H1 (cell line): ENCODE measurements at regions not wholly inside any gene's neighbourhood (a gene's known extent, or its start where the extent isn't known, plus 50 kb on each side); places are given as distances from the start of the nearest gene placed in this dataset.

Experiments
- CTCF ChIA-PET: fragments of 300-600 bp; sonication (Branson Sonifier 250); formaldehyde crosslinking; loops from one replicate; lab custom pipeline; 2021; ENCODE audit not compliant: partially characterized antibody; lab: Charles Lee
- POLR2A ChIA-PET: fragments of 300-600 bp; sonication (Branson Sonifier 250); formaldehyde crosslinking; loops from one replicate; lab custom pipeline; 2021; ENCODE audit warnings: inconsistent platforms; ENCODE audit not compliant: partially characterized antibody; lab: Charles Lee
- DNase-seq, 2 experiments: peaks; one replicate each; pipeline versions ENCODE4 v3.0.0 to v3.0.0-alpha.2; 2010 to 2022; ENCODE audit warnings: low spot score in 2 of 2, low read depth in 1 of 2, mixed read lengths in 1 of 2
- FAIRE-seq: peaks from 2 replicates; lab custom pipeline; 2011; peaks lifted over from hg19 to GRCh38; lab: Jason Lieb, UNC
- H2AFZ ChIP-seq: 2 replicates; pipeline ENCODE4 v1.8.1; 2012; ENCODE audit warnings: low read length, inconsistent platforms
- H2AK5ac ChIP-seq: 2 replicates; pipeline ENCODE4 v1.6.1; 2013; ENCODE audit warnings: low read depth, low read length
- H2BK120ac ChIP-seq: replicated peaks from 2 replicates; pipeline ENCODE3; 2013; ENCODE audit warnings: low read depth, low read length, inconsistent platforms
- H2BK12ac ChIP-seq: 2 replicates; pipeline ENCODE4 v1.6.1; 2013; ENCODE audit warnings: low read depth, low read length
- H2BK15ac ChIP-seq: 2 replicates; pipeline ENCODE4 v1.6.1; 2013; ENCODE audit warnings: low read length
- H2BK20ac ChIP-seq: 2 replicates; pipeline ENCODE4 v1.6.1; 2013; ENCODE audit warnings: low read length
- H2BK5ac ChIP-seq: 2 replicates; pipeline ENCODE4 v1.6.1; 2013; ENCODE audit warnings: low read depth, low read length
- H3K14ac ChIP-seq: 2 replicates; pipeline ENCODE4 v1.6.1; 2013; ENCODE audit warnings: inconsistent platforms; ENCODE audit not compliant: insufficient read length
- H3K18ac ChIP-seq: 2 replicates; pipeline ENCODE4 v1.6.1; 2013; ENCODE audit warnings: low read length; ENCODE audit errors: extremely low read depth
- H3K23ac ChIP-seq: 2 replicates; pipeline ENCODE4 v1.6.1; 2013; ENCODE audit warnings: inconsistent platforms; ENCODE audit not compliant: insufficient read length
- H3K23me2 ChIP-seq: 2 replicates; pipeline ENCODE4 v1.6.1; 2013; ENCODE audit warnings: low read depth, low read length
- H3K27ac ChIP-seq: 2 replicates; pipeline ENCODE4 v1.6.1; 2011; ENCODE audit warnings: low read depth, low read length, inconsistent platforms
- H3K27me3 ChIP-seq, 4 experiments: replicated peaks in 1 of 4; 1 replicate in 1 of 4; 2 replicates in 3 of 4; pipeline versions ENCODE4 v1.6.1 to v1.8.1; 2011 to 2013; ENCODE audit warnings: low read length in 3 of 4, mild to moderate bottlenecking in 3 of 4, inconsistent platforms in 2 of 4, mixed read lengths in 2 of 4, moderate library complexity in 1 of 4; ENCODE audit not compliant: control insufficient read depth in 3 of 4, insufficient read depth in 3 of 4; ENCODE audit errors: extremely low read depth in 1 of 4
- H3K36me3 ChIP-seq, 4 experiments: 2 replicates each; pipeline versions ENCODE4 v1.6.1 to v1.8.1; 2011 to 2013; ENCODE audit warnings: mild to moderate bottlenecking in 4 of 4, low read length in 3 of 4, moderate library complexity in 2 of 4, control low read depth in 1 of 4, inconsistent platforms in 1 of 4; ENCODE audit not compliant: insufficient read depth in 4 of 4, control insufficient read depth in 2 of 4
- H3K4ac ChIP-seq: replicated peaks from 2 replicates; pipeline ENCODE3; 2013; ENCODE audit warnings: low read length, low read depth, mixed read lengths, inconsistent platforms; ENCODE audit not compliant: insufficient read length
- H3K4me1 ChIP-seq, 4 experiments: replicated peaks in 1 of 4; 1 replicate in 1 of 4; 2 replicates in 3 of 4; pipeline versions ENCODE4 v1.6.1 to v1.8.1; 2011 to 2013; ENCODE audit warnings: low read length in 3 of 4, inconsistent platforms in 2 of 4, mixed read lengths in 1 of 4; ENCODE audit not compliant: insufficient read depth in 4 of 4, control insufficient read depth in 3 of 4
- H3K4me2 ChIP-seq, 2 experiments: 2 replicates each; pipeline versions ENCODE4 v1.6.1 to v1.8.1; 2011 to 2013; ENCODE audit warnings: low read depth in 2 of 2, low read length in 2 of 2, control low read depth in 1 of 2, inconsistent platforms in 1 of 2, mild to moderate bottlenecking in 1 of 2; ENCODE audit not compliant: insufficient read depth in 1 of 2
- H3K4me3 ChIP-seq, 4 experiments: fragments of 200-600, 300-600 bp in 1 of 4; sonication (generic), shearing (Covaris generic), sonication (Bioruptor Twin) in 1 of 4; 2 replicates each; pipeline versions ENCODE4 v1.5.1 to v1.8.1; 2011 to 2016; ENCODE audit warnings: low read length in 4 of 4, low read depth in 3 of 4, control low read depth in 2 of 4, inconsistent platforms in 2 of 4, mild to moderate bottlenecking in 2 of 4, mixed read lengths in 1 of 4, moderate library complexity in 1 of 4; ENCODE audit not compliant: insufficient read depth in 2 of 4; ENCODE audit errors: extremely low read depth in 1 of 4
- H3K56ac ChIP-seq: replicated peaks from 2 replicates; pipeline ENCODE3; 2013; ENCODE audit warnings: low read depth, mild to moderate bottlenecking, mixed read lengths, low read length, inconsistent platforms; ENCODE audit not compliant: insufficient read length
- H3K79me1 ChIP-seq: 2 replicates; pipeline ENCODE4 v1.6.1; 2013; ENCODE audit warnings: low read depth, low read length, control low read depth
- H3K79me2 ChIP-seq, 2 experiments: 2 replicates each; pipeline versions ENCODE4 v1.6.1 to v1.8.1; 2012 to 2013; ENCODE audit warnings: low read length in 2 of 2, mild to moderate bottlenecking in 2 of 2, inconsistent platforms in 1 of 2; ENCODE audit not compliant: insufficient read depth in 2 of 2, control insufficient read depth in 1 of 2
- H3K9ac ChIP-seq, 4 experiments: replicated peaks in 1 of 4; 1 replicate in 1 of 4; 2 replicates in 3 of 4; pipeline versions ENCODE4 v1.6.1 to v1.8.1; 2011 to 2013; ENCODE audit warnings: low read depth in 3 of 4, low read length in 3 of 4, control low read depth in 2 of 4, mild to moderate bottlenecking in 2 of 4, moderate library complexity in 2 of 4, inconsistent platforms in 1 of 4; ENCODE audit errors: extremely low read depth in 1 of 4
- H3K9me3 ChIP-seq, 2 experiments: 2 replicates each; pipeline versions ENCODE4 v1.6.1 to v1.8.1; 2012 to 2013; ENCODE audit warnings: mild to moderate bottlenecking in 2 of 2, moderate library complexity in 2 of 2, control low read depth in 1 of 2, inconsistent platforms in 1 of 2, low read depth in 1 of 2, low read length in 1 of 2, mixed read lengths in 1 of 2; ENCODE audit not compliant: insufficient read depth in 2 of 2
- H4K20me1 ChIP-seq, 2 experiments: replicated peaks in 1 of 2; 2 replicates each; pipeline versions ENCODE3 to v1.8.1; 2011 to 2013; ENCODE audit warnings: inconsistent platforms in 2 of 2, low read length in 2 of 2, mild to moderate bottlenecking in 1 of 2; ENCODE audit not compliant: insufficient read depth in 2 of 2, control insufficient read depth in 1 of 2
- H4K5ac ChIP-seq: 2 replicates; pipeline ENCODE4 v1.6.1; 2013; ENCODE audit warnings: low read length, low read depth, mixed read lengths, inconsistent platforms; ENCODE audit not compliant: insufficient read length
- H4K8ac ChIP-seq: 2 replicates; pipeline ENCODE4 v1.8.0; 2013; ENCODE audit warnings: mild to moderate bottlenecking, moderate library complexity, low read length, inconsistent platforms; ENCODE audit not compliant: insufficient read depth; ENCODE audit errors: extremely low read depth
- H4K91ac ChIP-seq: replicated peaks from 2 replicates; pipeline ENCODE3; 2013; ENCODE audit warnings: low read length, mixed read lengths, inconsistent platforms; ENCODE audit not compliant: insufficient read length
- CHD1 ChIP-seq: IDR thresholded peaks from 2 replicates; pipeline ENCODE4 v1.6.1; 2012; ENCODE audit warnings: low read depth, low read length, improper control_type of control experiment
- CHD2 ChIP-seq: IDR thresholded peaks from 2 replicates; pipeline ENCODE4 v1.6.1; 2012; ENCODE audit warnings: low read length, improper control_type of control experiment
- CREB1 ChIP-seq: IDR thresholded peaks from 2 replicates; pipeline ENCODE4 v1.6.1; 2012; ENCODE audit warnings: inconsistent platforms
- GTF2F1 ChIP-seq: IDR thresholded peaks from 2 replicates; pipeline ENCODE4 v1.6.1; 2012; ENCODE audit warnings: low read depth, low read length, improper control_type of control experiment, borderline replicate concordance
- JUN ChIP-seq: IDR thresholded peaks from 2 replicates; pipeline ENCODE4 v1.6.1; 2011; ENCODE audit warnings: low read depth, mild to moderate bottlenecking, improper control_type of control experiment, low read length
- POU5F1 ChIP-seq: IDR thresholded peaks from 2 replicates; pipeline ENCODE4 v1.6.1; 2011; ENCODE audit warnings: low read depth, mild to moderate bottlenecking, low read length, moderate library complexity
- RXRA ChIP-seq: IDR thresholded peaks from 2 replicates; pipeline ENCODE4 v1.6.1; 2011; ENCODE audit warnings: low read depth, mild to moderate bottlenecking, low read length, moderate library complexity; ENCODE audit not compliant: insufficient read depth
- SIX5 ChIP-seq: IDR thresholded peaks from 2 replicates; pipeline ENCODE4 v1.6.1; 2011; ENCODE audit warnings: mild to moderate bottlenecking, low read depth, low read length
- WGBS, 2 experiments: shearing (Covaris generic) in 1 of 2; methylation state at CpG; one replicate each; pipeline versions ENCODE4 v1.1.6 to v1.1.7; 2013 to 2015; ENCODE audit warnings: low lambda C conversion rate in 2 of 2, mixed read lengths in 2 of 2, inconsistent platforms in 1 of 2, low coverage in 1 of 2, missing lambda C conversion rate in 1 of 2; ENCODE audit not compliant: insufficient replicate concordance in 2 of 2, insufficient coverage in 1 of 2, insufficient read length in 1 of 2; ENCODE audit errors: extremely low coverage in 1 of 2, missing lambda C conversion rate in 1 of 2; 5-methylcytosine and 5-hydroxymethylcytosine counted together

GRCh38 chr14:100967930-100968329, 64.4 kb upstream of the RTL1 start:
- FAIRE-seq = no peak
- TF ChIP-seq RXRA (no peak), JUN (no peak), CREB1 (no peak), POU5F1 (no peak), CHD1 (no peak), CHD2 (no peak), SIX5 (no peak), GTF2F1 (no peak)
- TF ChIP-seq, all 59 proteins: peak for 0
- CTCF ChIA-PET = no interaction called here

More at GRCh38 chr14:100967930-100968329, 64.4 kb upstream of the RTL1 start:
- Histone ChIP-seq H4K8ac (no peak overlapping the region), H2BK12ac (no peak overlapping the region), H4K20me1 (no peaks in the 10 kb centered on the region), H3K14ac (no peak overlapping the region), H3K9me3 (peaks cover 7 to 8% of the 10 kb centered on the region in 2 experiments), H2AFZ (no peak overlapping the region), H3K79me2 (no peaks in the 10 kb centered on the region), H3K4me3 (no peak overlapping the region), H3K4me2 (no peak overlapping the region), H3K27ac (no peak overlapping the region), H2BK120ac (no peak overlapping the region), H3K18ac (no peak overlapping the region), H3K79me1 (no peaks in the 10 kb centered on the region), H3K4me1 (no peaks in the 10 kb centered on the region), H3K4ac (no peak overlapping the region), H3K23me2 (no peaks in the 10 kb centered on the region), H4K5ac (no peak overlapping the region), H2BK20ac (no peak overlapping the region), H3K9ac (no peak overlapping the region), H3K36me3 (no peaks in the 10 kb centered on the region), H3K27me3 (no peaks in the 10 kb centered on the region), H4K91ac (no peak overlapping the region), H2BK5ac (no peak overlapping the region), H3K23ac (no peak overlapping the region), H2BK15ac (no peak overlapping the region), H3K56ac (no peak overlapping the region), H2AK5ac (no peak overlapping the region)
- no peak for DNase-seq
- WGBS, 2 experiments = 81% methylated on average over 2 of the region's 2 CpGs; no CpG with 5 or more reads in 1 of the 2 experiments
- POLR2A ChIA-PET = no interaction called here
